ENCODE measurements at regions not wholly inside any gene's neighbourhood (a gene's known extent, or its start where the extent isn't known, plus 50 kb on each side); places are given as distances from the start of the nearest gene placed in this dataset.

DNA sequence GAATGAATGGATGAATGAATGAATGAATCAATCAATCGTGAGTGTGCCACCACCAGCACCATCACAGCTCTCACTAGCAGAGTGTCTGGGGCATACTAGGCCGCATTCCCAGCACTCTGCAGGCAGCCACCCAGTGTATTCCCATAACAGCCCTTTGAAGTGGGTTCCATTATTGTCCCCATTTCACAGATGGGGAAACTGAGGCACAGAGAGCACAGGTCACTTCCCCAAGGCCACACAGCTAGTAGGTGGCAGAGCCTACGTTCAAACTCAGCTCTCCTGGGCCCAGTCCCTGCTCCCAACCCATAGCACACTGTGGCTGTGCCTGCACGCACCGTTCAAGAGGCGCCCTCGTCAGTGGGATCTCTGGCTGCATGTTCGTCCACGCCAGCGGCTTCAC lies 88.1 kb downstream of the RFLNA start:
- H2AFZ ChIP-seq (ENCODE audit: low read length): no peak overlapping the region
- no peak overlapping the region for H3K4me2 ChIP-seq (ENCODE audit: low read depth, low read length, poor library complexity, severe bottlenecking)
- no peaks in the 10 kb centered on the region for H3K9me2 ChIP-seq (replicated peaks; ENCODE audit: low read depth, low read length)
- H3K4me3 ChIP-seq (ENCODE audit: low read length, poor library complexity, severe bottlenecking): no peak overlapping the region
- TF ChIP-seq EZH2phosphoT487 (IDR thresholded peaks at IDR 0.05; ENCODE audit: borderline replicate concordance): no peak
- TF ChIP-seq, protein P1, sequence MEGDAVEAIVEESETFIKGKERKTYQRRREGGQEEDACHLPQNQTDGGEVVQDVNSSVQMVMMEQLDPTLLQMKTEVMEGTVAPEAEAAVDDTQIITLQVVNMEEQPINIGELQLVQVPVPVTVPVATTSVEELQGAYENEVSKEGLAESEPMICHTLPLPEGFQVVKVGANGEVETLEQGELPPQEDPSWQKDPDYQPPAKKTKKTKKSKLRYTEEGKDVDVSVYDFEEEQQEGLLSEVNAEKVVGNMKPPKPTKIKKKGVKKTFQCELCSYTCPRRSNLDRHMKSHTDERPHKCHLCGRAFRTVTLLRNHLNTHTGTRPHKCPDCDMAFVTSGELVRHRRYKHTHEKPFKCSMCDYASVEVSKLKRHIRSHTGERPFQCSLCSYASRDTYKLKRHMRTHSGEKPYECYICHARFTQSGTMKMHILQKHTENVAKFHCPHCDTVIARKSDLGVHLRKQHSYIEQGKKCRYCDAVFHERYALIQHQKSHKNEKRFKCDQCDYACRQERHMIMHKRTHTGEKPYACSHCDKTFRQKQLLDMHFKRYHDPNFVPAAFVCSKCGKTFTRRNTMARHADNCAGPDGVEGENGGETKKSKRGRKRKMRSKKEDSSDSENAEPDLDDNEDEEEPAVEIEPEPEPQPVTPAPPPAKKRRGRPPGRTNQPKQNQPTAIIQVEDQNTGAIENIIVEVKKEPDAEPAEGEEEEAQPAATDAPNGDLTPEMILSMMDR (conservative IDR thresholded peaks at IDR 0.05; ENCODE audit: low read length): no peak
- H3F3A ChIP-seq (ENCODE audit: low read depth): no peaks in the 10 kb centered on the region
- H3K9me3 ChIP-seq (ENCODE audit: insufficient read depth, low read depth, low read length): no peaks in the 10 kb centered on the region
- H3K27me3 ChIP-seq (ENCODE audit: insufficient read depth, low read length, poor library complexity, severe bottlenecking): no peaks in the 10 kb centered on the region
- H3K9ac ChIP-seq (ENCODE audit: low read depth, low read length, poor library complexity, severe bottlenecking): no peak overlapping the region
- H3K79me2 ChIP-seq (ENCODE audit: insufficient read depth, low read length): no peaks in the 10 kb centered on the region
- no peaks in the 10 kb centered on the region for H4K20me1 ChIP-seq (ENCODE audit: insufficient read depth, low read length, poor library complexity, severe bottlenecking)
- H3K36me3 ChIP-seq (ENCODE audit: insufficient read depth, low read length): peaks cover 48% of the 10 kb centered on the region; the same call in 1 of the 2 replicates
- no peaks in the 10 kb centered on the region for H3K4me1 ChIP-seq (ENCODE audit: insufficient read depth, low read length, poor library complexity, severe bottlenecking)

DNA sequence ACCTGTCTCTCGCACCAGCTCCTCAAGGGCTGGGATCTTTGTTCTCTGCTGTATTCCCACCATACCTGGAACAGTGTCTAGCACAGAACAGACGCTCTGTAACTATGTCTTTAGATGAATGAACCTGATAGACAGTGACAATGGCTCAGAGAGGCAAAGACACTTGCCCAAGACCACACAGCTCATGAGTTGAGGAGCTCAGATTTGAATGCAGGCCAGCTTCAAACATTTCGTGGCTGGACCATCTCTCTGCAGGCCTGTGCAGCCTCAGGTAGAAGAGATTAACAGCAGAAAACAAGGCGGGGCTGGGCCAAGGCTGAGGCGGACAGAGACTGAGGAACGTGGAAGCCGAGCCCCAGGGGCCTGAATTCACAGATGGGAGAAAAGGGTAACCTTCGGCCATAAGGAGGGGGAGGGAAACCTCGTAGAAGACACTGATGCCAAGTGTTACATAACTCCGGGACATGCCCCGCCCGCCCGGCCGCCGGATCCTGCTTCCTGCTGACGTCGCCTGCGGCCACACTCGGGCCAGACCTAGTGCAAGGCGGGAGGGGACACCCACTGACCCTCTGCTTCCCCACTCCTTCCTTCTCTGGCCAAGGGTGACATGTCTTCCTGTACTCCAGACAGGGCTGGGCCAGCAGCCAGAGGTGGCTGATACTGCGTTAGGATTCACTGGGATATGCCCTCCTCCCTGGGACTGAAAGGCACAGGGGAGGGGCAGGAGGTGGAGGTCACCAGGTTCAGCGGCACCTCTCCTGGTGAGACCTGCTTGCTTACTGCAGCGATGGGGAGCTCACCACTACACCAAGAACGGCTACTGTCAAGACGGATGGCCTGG lies 86.8 kb downstream of the RFLNA start:
- Histone ChIP-seq H3K36me3 (ENCODE audit: insufficient read depth, low read length) (peaks cover 55% of the 10 kb centered on the region; the same call in 1 of the 2 replicates), H3K9me2 (replicated peaks; ENCODE audit: low read depth, low read length) (no peaks in the 10 kb centered on the region), H3F3A (ENCODE audit: low read depth) (no peaks in the 10 kb centered on the region), H3K4me3 (ENCODE audit: low read length, poor library complexity, severe bottlenecking) (no peak overlapping the region), H3K9me3 (ENCODE audit: insufficient read depth, low read depth, low read length) (no peaks in the 10 kb centered on the region), H3K79me2 (ENCODE audit: insufficient read depth, low read length) (no peaks in the 10 kb centered on the region), H3K27me3 (ENCODE audit: insufficient read depth, low read length, poor library complexity, severe bottlenecking) (no peaks in the 10 kb centered on the region), H2AFZ (ENCODE audit: low read length) (no peak overlapping the region), H3K4me1 (ENCODE audit: insufficient read depth, low read length, poor library complexity, severe bottlenecking) (no peaks in the 10 kb centered on the region), H3K9ac (ENCODE audit: low read depth, low read length, poor library complexity, severe bottlenecking) (no peak overlapping the region), H3K4me2 (ENCODE audit: low read depth, low read length, poor library complexity, severe bottlenecking) (no peak overlapping the region), H4K20me1 (ENCODE audit: insufficient read depth, low read length, poor library complexity, severe bottlenecking) (no peaks in the 10 kb centered on the region)
- TF ChIP-seq, protein P1 (conservative IDR thresholded peaks at IDR 0.05; ENCODE audit: low read length): no peak

DNA sequence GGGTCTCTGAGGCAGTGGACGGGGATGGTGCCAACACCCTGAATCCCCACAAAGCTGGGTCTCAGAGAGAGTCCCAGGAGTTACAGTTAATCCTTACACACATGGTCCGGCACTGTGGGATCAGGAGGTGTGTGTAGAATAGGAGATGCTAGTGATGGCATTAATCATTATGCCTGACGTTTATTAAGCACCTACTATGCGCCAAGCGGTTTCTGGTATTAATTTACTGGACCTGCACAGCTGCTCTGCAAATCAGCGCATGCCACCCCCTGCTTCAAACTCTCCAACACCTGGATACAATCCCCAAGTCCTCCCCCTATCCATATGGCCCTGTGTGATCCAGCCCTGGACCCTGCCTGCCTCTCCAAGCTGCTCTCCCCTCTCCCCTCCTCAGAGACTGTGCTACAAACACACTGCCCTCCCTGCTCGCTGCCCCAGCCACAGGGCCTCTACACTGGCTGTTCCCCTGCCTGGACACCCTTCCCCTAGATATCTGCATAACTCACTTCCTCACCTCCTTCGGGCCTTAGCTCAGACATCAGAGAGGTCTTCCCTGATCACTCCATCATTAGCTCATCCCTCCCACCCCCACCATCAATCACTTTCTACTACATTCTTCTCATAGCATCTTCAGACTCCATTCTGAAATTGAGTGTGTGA lies 86.0 kb downstream of the RFLNA start:
- Histone ChIP-seq H3K79me2 (ENCODE audit: insufficient read depth, low read length) (no peaks in the 10 kb centered on the region), H3K4me2 (ENCODE audit: low read depth, low read length, poor library complexity, severe bottlenecking) (no peak overlapping the region)

More for the DNA sequence above, 86.0 kb downstream of the RFLNA start:
- Histone ChIP-seq H3F3A (ENCODE audit: low read depth) (no peaks in the 10 kb centered on the region), H3K9ac (ENCODE audit: low read depth, low read length, poor library complexity, severe bottlenecking) (no peak overlapping the region), H3K9me2 (replicated peaks; ENCODE audit: low read depth, low read length) (no peaks in the 10 kb centered on the region), H3K9me3 (ENCODE audit: insufficient read depth, low read depth, low read length) (no peaks in the 10 kb centered on the region), H3K36me3 (ENCODE audit: insufficient read depth, low read length) (peaks cover 60% of the 10 kb centered on the region; the same call in 1 of the 2 replicates), H3K27me3 (ENCODE audit: insufficient read depth, low read length, poor library complexity, severe bottlenecking) (no peaks in the 10 kb centered on the region), H2AFZ (ENCODE audit: low read length) (no peak overlapping the region), H3K4me1 (ENCODE audit: insufficient read depth, low read length, poor library complexity, severe bottlenecking) (no peaks in the 10 kb centered on the region), H3K4me3 (ENCODE audit: low read length, poor library complexity, severe bottlenecking) (no peak overlapping the region), H4K20me1 (ENCODE audit: insufficient read depth, low read length, poor library complexity, severe bottlenecking) (no peaks in the 10 kb centered on the region)
- TF ChIP-seq, protein P1 (conservative IDR thresholded peaks at IDR 0.05; ENCODE audit: low read length): no peak
- no peak for TF ChIP-seq EZH2phosphoT487 (IDR thresholded peaks at IDR 0.05; ENCODE audit: borderline replicate concordance)

Measured in Loucy (cell line).